ENCODE measurements at regions not wholly inside any gene's neighbourhood (a gene's known extent, or its start where the extent isn't known, plus 50 kb on each side); places are given as distances from the start of the nearest gene placed in this dataset.

DNA sequence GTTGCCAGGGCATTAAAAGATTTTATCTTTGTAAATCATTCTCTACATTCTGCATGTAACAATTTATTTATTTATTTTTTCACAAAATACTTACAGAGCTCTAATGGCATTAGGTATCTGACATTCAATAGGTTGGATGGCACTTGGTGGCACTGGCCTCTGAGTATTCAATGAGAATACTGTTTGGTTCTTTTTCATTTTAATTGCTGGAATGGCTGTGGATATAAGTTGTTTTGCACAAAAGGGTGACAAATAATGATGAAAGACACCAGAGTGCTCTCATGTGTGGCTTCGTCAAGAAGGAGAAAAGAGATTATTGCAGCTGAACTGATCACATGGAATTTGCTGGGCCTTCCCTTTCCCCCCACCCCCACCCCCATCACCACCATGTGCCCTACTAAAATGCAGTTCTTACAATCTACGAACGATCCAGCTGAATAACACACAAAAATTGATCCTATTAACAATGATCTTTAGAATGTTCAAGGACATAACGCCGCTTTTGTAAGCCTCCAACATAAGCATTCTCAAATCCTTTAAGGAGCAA is 195.2 kb upstream of the POU3F2 start:
- DNase-seq (ENCODE audit: low spot score), result no peak

- DNase-seq (ENCODE audit: low spot score), result no peak
Observed at GRCh38 chr6:98640366-98640765, 194.0 kb upstream of the POU3F2 start.

DNA sequence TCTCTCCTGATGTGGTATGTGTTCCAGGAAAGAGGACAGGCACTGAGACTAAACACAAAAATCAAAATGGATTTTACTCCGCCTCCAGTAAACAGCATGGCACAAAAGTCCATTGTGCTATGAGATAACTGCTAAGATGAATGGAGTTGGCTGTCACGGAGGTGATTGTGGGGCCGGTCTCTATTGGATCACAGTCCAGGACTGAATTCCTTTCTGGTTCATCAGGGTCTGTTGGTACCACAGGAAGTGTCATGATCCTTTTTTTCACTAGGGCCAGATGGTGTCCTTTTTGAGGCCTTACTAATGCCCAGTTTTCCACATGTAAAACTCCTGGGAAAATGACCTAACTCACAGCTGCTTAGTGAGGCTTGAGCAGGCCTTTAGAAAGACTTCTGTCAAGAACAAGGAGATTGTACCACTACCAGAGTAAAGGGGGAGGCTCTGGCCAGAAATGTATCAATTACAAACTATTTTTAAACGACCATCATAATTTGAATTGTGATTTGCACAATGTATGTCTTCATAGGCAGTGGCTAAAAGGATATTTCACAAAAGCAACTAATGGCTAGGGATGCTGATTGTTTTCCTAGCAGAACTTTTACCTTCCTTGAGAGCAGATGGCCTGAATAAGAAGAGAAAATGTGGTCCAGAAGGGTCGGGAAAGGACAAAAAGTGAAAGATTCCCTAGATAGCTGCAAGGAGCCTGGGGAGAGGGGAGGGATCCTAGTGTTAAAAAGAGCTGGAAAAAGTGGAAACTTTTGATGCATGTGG is 192.2 kb upstream of the POU3F2 start:
- no peak for DNase-seq (ENCODE audit: low spot score)

DNA sequence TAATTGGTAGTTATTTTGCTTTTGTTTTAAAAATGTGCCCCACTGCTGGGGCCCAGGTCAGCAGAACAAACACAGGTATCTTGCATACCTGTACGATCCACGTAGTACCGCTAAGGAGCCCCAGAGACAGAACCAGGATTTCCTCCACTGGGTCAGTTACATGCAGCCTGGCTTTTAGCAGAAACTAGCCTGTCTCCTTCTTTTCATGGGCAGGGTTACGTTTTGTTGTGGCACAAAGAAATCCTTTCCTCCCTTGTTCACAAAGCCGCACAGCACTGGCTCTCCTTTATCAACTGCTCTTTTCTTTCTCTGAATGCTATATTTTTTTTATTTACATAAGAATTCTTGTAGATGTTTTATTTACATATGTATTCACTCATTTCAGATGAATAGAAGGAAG is 190.3 kb upstream of the POU3F2 start:
- no peak for DNase-seq (ENCODE audit: low spot score)

- DNase-seq (ENCODE audit: low spot score), result no peak
Observed at GRCh38 chr6:98648211-98648914, 186.0 kb upstream of the POU3F2 start.

GRCh38 chr6:98650941-98651340 is 183.4 kb upstream of the POU3F2 start:
- no peak for DNase-seq (ENCODE audit: low spot score)

GRCh38 chr6:98653179-98653578 is 181.2 kb upstream of the POU3F2 start:
- no peak for DNase-seq (ENCODE audit: low spot score)

DNA sequence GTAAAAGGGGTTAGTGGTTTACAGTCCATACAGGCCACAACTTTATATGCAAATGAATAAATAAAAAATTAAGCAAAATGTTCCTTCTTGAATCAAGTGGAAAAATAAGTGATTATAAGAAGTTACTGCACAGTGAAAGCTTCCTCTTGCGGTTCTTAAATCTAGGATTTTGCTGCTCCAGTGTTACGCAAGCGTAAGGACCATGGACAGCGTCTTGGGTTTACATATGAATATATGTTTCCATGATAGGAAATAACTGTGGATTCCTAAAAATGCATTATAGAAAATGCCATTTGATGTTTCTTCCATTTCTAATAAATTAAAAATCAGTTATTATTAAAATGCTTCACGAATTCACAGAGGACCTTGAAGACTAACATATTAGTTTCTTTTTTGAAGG is 176.6 kb upstream of the POU3F2 start:
- no peak for DNase-seq (ENCODE audit: low spot score)

DNA sequence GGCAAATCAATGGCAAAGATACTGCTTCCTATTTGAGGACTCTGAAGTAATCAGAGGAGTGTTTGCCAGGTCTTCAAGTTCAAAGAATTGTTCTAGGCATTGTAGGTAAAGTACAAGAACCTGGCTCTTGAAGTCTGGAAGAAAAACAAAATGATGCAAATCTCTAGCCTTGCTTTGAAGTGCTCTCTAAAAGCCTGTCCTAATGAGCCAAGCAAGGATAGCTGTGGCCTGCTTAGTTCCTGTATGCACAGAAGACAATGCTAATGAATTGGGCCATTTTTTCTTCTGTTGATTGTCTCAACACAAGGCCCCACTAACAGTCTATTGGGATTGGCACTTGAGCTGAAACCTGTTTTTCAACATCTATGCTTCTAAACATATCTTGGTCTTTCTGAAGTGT is 165.0 kb upstream of the POU3F2 start:
- DNase-seq (ENCODE audit: low spot score), result no peak

DNA sequence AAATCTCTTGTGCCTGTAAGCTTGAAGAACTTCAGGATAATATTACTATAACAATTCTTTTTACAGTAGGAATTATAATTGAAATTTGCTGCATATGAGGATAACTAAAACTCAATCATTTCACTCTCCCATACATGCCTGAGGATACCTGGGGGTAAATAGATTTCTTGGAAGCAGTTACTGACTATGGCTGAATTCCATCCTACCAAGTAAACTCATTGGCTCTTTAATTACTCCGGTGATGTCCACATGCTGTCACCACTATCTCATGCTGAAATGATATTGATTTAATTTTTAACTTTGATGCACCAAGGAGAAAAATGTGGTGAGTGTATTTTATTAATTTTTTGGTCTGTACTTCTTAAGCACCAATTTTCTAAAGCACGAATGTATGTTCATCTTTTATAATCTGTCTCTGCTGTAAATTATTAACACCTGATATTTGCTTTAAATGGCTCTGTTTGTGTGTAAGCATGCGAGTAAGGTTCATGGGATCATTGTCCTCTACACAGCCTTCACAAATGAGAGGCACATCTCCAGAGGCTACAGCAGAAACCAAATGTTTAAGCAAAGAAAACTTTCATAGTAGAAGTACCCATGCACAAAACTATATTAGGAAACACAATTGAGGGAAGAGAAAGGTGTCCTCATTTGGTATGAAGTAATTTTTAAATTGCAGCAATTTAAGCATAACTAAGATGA is 164.2 kb upstream of the POU3F2 start:
- DNase-seq (ENCODE audit: low spot score), result no peak

- no peak for DNase-seq (ENCODE audit: low spot score)
Observed at GRCh38 chr6:98672681-98673475, 161.5 kb upstream of the POU3F2 start.

DNA sequence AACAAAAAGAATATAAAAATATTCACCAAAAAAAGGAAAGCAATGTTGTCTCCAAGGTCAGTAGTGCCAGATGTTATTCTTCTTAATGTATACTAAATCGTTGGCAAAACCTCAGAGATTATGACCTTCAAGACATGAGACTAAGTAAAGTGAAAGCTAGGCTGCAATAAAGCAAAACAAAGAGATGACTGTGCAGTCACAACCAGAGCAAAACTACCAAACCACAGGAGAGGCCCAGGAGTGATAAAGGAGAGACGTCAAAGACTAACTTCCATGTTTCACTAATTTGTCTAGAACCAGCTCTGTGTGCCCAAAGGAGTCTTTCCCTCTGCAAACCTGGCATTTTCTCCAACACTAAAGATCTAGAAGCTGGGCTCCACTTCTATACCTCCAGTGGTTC is 155.9 kb upstream of the POU3F2 start:
- no peak for DNase-seq (ENCODE audit: low spot score)

DNA sequence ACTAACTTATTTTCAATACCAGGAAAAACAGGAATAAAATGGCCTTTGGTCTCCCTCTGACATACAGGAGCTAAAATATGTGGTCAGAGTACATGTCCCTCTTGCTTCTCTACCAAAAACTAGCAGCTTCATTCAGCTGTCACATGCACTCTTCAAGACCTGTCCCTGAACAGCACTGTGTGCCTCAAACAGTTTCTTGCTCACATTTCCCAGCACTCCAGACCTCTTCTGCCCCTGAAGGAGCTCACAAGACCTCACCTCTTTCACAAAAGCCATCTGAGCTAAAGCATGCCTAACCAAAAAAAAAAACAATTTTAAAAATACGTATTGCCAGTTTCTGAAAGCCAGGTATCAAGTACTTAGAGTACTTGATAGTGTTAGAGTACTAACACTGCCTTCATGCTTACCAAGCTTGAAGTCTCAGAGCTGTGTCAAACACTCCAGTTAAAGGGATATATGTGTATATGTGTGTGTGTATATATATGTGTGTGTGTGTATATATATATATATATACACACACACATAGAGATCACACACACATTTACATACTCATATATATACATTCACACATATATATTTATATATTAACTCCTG is 148.3 kb upstream of the POU3F2 start:
- no peak for DNase-seq (ENCODE audit: low spot score)

DNA sequence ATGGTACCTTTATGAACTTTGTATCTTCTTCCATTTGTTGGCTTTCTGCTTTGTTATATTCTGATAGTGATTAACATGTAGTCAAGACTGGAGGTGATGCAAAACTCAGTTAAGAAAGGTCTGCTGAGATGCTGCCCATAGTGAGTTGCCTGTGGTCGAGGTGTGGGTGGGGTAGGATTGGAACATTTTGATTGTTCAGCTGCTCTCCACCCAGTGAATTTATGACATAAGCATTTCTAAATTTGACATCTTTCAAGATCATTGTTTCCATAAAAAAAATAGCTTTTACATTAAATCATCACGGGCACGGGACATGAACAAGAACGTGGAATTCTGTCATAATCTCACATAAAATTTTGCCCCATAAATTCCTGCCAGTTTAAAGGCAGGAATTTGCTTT is 146.6 kb upstream of the POU3F2 start:
- no peak for DNase-seq (ENCODE audit: low spot score)

GRCh38 chr6:98695091-98695801 is 139.1 kb upstream of the POU3F2 start:
- DNase-seq (ENCODE audit: low spot score), result no peak

- no peak for DNase-seq (ENCODE audit: low spot score)
Observed at GRCh38 chr6:98711380-98711779, 123.0 kb upstream of the POU3F2 start.

- no peak for DNase-seq (ENCODE audit: low spot score)
Observed at GRCh38 chr6:98716341-98716740, 118.0 kb upstream of the POU3F2 start.

DNA sequence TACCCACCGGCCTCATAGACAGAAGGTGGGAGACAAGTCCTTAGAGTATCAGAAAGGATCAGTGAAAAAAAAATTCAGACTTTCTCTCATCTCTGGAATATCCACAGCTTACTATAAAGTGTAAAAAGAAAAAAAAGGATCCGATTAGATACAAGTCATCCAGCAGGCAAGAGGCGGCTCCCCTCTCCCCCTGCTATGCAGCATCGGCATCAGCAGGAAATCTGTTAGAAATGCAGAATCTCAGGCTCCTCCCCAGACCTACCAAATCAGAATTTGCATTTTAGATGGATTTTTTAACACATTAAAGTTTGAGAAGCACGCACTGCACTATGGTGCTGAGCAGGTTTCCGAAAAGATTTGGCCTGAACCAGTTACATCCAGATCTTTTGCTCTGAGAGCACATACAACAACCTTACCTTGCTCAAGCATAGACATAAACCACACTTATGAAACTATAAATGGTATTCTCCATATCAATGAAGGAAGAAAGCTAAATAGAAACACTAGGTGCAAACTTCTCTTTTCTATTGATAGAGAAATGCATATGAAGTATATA is 117.0 kb upstream of the POU3F2 start:
- DNase-seq (ENCODE audit: low spot score), result no peak

DNA sequence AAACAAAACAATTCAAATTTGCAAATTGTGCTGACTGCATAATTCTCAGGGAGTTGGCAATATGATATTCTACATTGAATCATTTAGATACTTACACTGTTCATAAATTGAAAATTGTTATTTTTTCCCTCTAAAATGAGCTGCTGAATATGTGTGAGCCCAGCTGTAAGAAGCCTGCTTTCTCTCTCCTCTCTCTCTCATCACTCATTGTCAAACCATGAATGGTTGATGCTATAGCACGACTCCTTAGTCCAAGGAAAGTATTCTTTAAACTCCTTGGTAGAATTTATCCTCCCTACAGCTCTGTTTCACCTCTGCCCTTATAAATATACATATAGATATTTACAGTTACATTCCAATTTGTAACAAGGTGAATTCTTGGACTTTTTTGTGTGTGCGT is 116.4 kb upstream of the POU3F2 start:
- DNase-seq (ENCODE audit: low spot score), result no peak

- DNase-seq (ENCODE audit: low spot score), result no peak
Observed at GRCh38 chr6:98724537-98724936, 109.8 kb upstream of the POU3F2 start.

- no peak for DNase-seq (ENCODE audit: low spot score)
Observed at GRCh38 chr6:98747273-98747672, 87.1 kb upstream of the POU3F2 start.
